COLO668 (cell line): ENCODE measurements at regions not wholly inside any gene's neighbourhood (a gene's known extent, or its start where the extent isn't known, plus 50 kb on each side); places are given as distances from the start of the nearest gene placed in this dataset.

ENCODE experiments used
- DNase-seq: peaks from one replicate; lab custom pipeline; 2025; ENCODE audit not compliant: unreplicated experiment; lab: John Stamatoyannopoulos, UW

- DNase-seq, result no peak
These were observed 50.6 kb upstream of the ODC1 start for GRCh38 chr2:10498525-10499274.
